Activated T-cell treated with anti-CD3 and anti-CD28 coated beads for 24 hours (primary cell): ENCODE measurements at regions not wholly inside any gene's neighbourhood (a gene's known extent, or its start where the extent isn't known, plus 50 kb on each side); places are given as distances from the start of the nearest gene placed in this dataset.
A peak's percentile ranks its signal among the peaks of the same experiment; 100 is the strongest.
"Not testable (repeated sequence)": the region's sequence is repeated elsewhere in the genome, so short reads cannot be mapped to it uniquely, and the experiment has no call there.

Experiments
- DNase-seq: peaks from one replicate; pipeline ENCODE4 v3.0.0-alpha.2; 2020; ENCODE audit warnings: low read depth

- no peak for DNase-seq
Measured at GRCh38 chr12:25424211-25424731, 128.8 kb downstream of the LMNTD1 start.

- DNase-seq: no peak
Measured at GRCh38 chr12:25423355-25424050, 129.6 kb downstream of the LMNTD1 start.

GRCh38 chr12:25422241-25422640, 130.8 kb downstream of the LMNTD1 start:
- no peak for DNase-seq

- DNase-seq: no peak
Measured at GRCh38 chr12:25421651-25422167, 131.4 kb downstream of the LMNTD1 start.

GRCh38 chr12:25420116-25420515, 133.0 kb downstream of the LMNTD1 start:
- DNase-seq: no peak

GRCh38 chr12:25419595-25419994, 133.5 kb downstream of the LMNTD1 start:
- DNase-seq: no peak

- DNase-seq: no peak
Measured at GRCh38 chr12:25417071-25417470, 136.0 kb downstream of the LMNTD1 start.

- no peak for DNase-seq
Measured at GRCh38 chr12:25416516-25416915, 136.6 kb downstream of the LMNTD1 start.

GRCh38 chr12:25415004-25415403, 138.1 kb downstream of the LMNTD1 start:
- DNase-seq: no peak

- DNase-seq: no peak
Measured at GRCh38 chr12:25412735-25413134, 140.3 kb downstream of the LMNTD1 start.

GRCh38 chr12:25404955-25405354, 148.1 kb downstream of the LMNTD1 start:
- no peak for DNase-seq

- DNase-seq: no peak
Measured at GRCh38 chr12:25401547-25402345, 151.0 kb upstream of the KRAS start.

- DNase-seq: no peak
Measured at GRCh38 chr12:25397001-25397400, 146.3 kb upstream of the KRAS start.

GRCh38 chr12:25395227-25395626, 144.5 kb upstream of the KRAS start:
- no peak for DNase-seq

GRCh38 chr12:25394775-25395174, 144.0 kb upstream of the KRAS start:
- not testable (repeated sequence) for DNase-seq

GRCh38 chr12:25394025-25394424, 143.3 kb upstream of the KRAS start:
- DNase-seq: no peak

GRCh38 chr12:25391346-25391745, 140.6 kb upstream of the KRAS start:
- not testable (repeated sequence) for DNase-seq

- DNase-seq: no peak
Measured at GRCh38 chr12:25388183-25388582, 137.5 kb upstream of the KRAS start.

GRCh38 chr12:25387732-25388050, 137.0 kb upstream of the KRAS start:
- DNase-seq: no peak

- DNase-seq: peak; percentile 70
Measured at GRCh38 chr12:25386831-25387731, 136.4 kb upstream of the KRAS start.

GRCh38 chr12:25384893-25385248, 134.1 kb upstream of the KRAS start:
- DNase-seq: no peak
